Hepatocyte (in vitro differentiated cells): ENCODE measurements at regions not wholly inside any gene's neighbourhood (a gene's known extent, or its start where the extent isn't known, plus 50 kb on each side); places are given as distances from the start of the nearest gene placed in this dataset.

Source experiments
- DNase-seq: peaks from one replicate; pipeline ENCODE4 v3.0.0-alpha.2; 2016; ENCODE audit warnings: low spot score
- H2AFZ ChIP-seq: fragments of 200-600 bp; sonication (generic); 2 replicates; pipeline ENCODE4 v1.6.0; 2016; ENCODE audit warnings: antibody characterized with exemption, mild to moderate bottlenecking
- H3K27ac ChIP-seq: fragments of 200-600 bp; sonication (generic); 2 replicates; pipeline ENCODE4 v1.5.1; 2016; ENCODE audit warnings: mild to moderate bottlenecking
- H3K27me3 ChIP-seq: fragments of 200-600 bp; sonication (generic); 2 replicates; pipeline ENCODE4 v1.6.1; 2016
- H3K36me3 ChIP-seq: fragments of 200-600 bp; sonication (generic); replicated peaks from 2 replicates; pipeline ENCODE4 v1.5.1; 2016; ENCODE audit warnings: low read depth; ENCODE audit not compliant: insufficient read depth
- H3K4me1 ChIP-seq: fragments of 200-600 bp; sonication (generic); 2 replicates; pipeline ENCODE4 v1.5.1; 2016; ENCODE audit warnings: mild to moderate bottlenecking, moderate library complexity; ENCODE audit not compliant: insufficient read depth
- H3K4me2 ChIP-seq: fragments of 200-600 bp; sonication (generic); 2 replicates; pipeline ENCODE4 v1.6.0; 2016
- H3K4me3 ChIP-seq: fragments of 200-600 bp; sonication (generic); 2 replicates; pipeline ENCODE4 v1.5.1; 2016; ENCODE audit warnings: mild to moderate bottlenecking
- H3K79me2 ChIP-seq: fragments of 200-600 bp; sonication (generic); 2 replicates; pipeline ENCODE4 v1.6.0; 2017; ENCODE audit warnings: mild to moderate bottlenecking
- H3K9me2 ChIP-seq: fragments of 200-600 bp; sonication (generic); replicated peaks from 2 replicates; pipeline ENCODE4 v1.6.0; 2017; ENCODE audit warnings: mild to moderate bottlenecking; ENCODE audit not compliant: insufficient read depth
- H3K9me3 ChIP-seq: fragments of 200-600 bp; sonication (generic); 2 replicates; pipeline ENCODE4 v1.5.1; 2016; ENCODE audit warnings: low read depth, mild to moderate bottlenecking
- H4K20me1 ChIP-seq: fragments of 200-600 bp; sonication (generic); 2 replicates; pipeline ENCODE4 v1.6.0; 2016; ENCODE audit warnings: mild to moderate bottlenecking; ENCODE audit not compliant: insufficient read depth, poor library complexity, severe bottlenecking
- CTCF ChIP-seq: fragments of 200-600 bp; sonication (generic); IDR thresholded peaks from 2 replicates; pipeline ENCODE4 v1.5.1; 2016; ENCODE audit warnings: antibody characterized with exemption, mild to moderate bottlenecking; ENCODE audit not compliant: poor library complexity
- EZH2 ChIP-seq: fragments of 200-600 bp; sonication (generic); IDR thresholded peaks from 2 replicates; pipeline ENCODE4 v1.6.1; 2016; ENCODE audit warnings: antibody characterized with exemption, mild to moderate bottlenecking, borderline replicate concordance
- EZH2phosphoT487 ChIP-seq: fragments of 200-600 bp; sonication (generic); IDR thresholded peaks from one replicate; pipeline ENCODE4 v1.6.1; 2018; ENCODE audit warnings: antibody characterized with exemption, mild to moderate bottlenecking, low read depth, moderate library complexity; ENCODE audit not compliant: unreplicated experiment, severe bottlenecking
- WGBS: methylation state at CpG from one replicate; pipeline ENCODE4 v1.1.6; 2016; ENCODE audit warnings: low lambda C conversion rate; ENCODE audit errors: missing lambda C conversion rate; 5-methylcytosine and 5-hydroxymethylcytosine counted together

- H3K36me3 ChIP-seq = no peaks in the 10 kb centered on the region
- DNase-seq = no peak
- no peak overlapping the region for H3K27ac ChIP-seq
- H3K9me2 ChIP-seq = no peaks in the 10 kb centered on the region
- H3K4me3 ChIP-seq = no peak overlapping the region
- no peaks in the 10 kb centered on the region for H4K20me1 ChIP-seq
- no peaks in the 10 kb centered on the region for H3K4me1 ChIP-seq
- H3K4me2 ChIP-seq = no peak overlapping the region
- no peak overlapping the region for H2AFZ ChIP-seq
- WGBS = 86% methylated on average over 6 of the region's 6 CpGs
- H3K9me3 ChIP-seq = no peaks in the 10 kb centered on the region
- no peaks in the 10 kb centered on the region for H3K27me3 ChIP-seq
- no peak for TF ChIP-seq CTCF
- TF ChIP-seq EZH2phosphoT487 = no peak
- TF ChIP-seq EZH2 = no peak
- no peaks in the 10 kb centered on the region for H3K79me2 ChIP-seq
Measured at GRCh38 chr2:133837441-133838094, 269.3 kb upstream of the NCKAP5 start.

GRCh38 chr2:133838642-133839365 is 270.5 kb upstream of the NCKAP5 start:
- H3K9me3 ChIP-seq = no peaks in the 10 kb centered on the region
- no peak overlapping the region for H3K4me3 ChIP-seq
- TF ChIP-seq EZH2 (no peak), CTCF (no peak), EZH2phosphoT487 (no peak)
- no peaks in the 10 kb centered on the region for H4K20me1 ChIP-seq
- no peaks in the 10 kb centered on the region for H3K9me2 ChIP-seq
- H3K27me3 ChIP-seq = no peaks in the 10 kb centered on the region
- H2AFZ ChIP-seq = no peak overlapping the region
- H3K4me1 ChIP-seq = no peaks in the 10 kb centered on the region
- no peaks in the 10 kb centered on the region for H3K36me3 ChIP-seq
- no peak for DNase-seq
- no peaks in the 10 kb centered on the region for H3K79me2 ChIP-seq
- WGBS = 93% methylated on average over 7 of the region's 7 CpGs
- no peak overlapping the region for H3K27ac ChIP-seq
- H3K4me2 ChIP-seq = no peak overlapping the region

GRCh38 chr2:133839677-133840076 is 271.4 kb upstream of the NCKAP5 start:
- no peaks in the 10 kb centered on the region for H3K79me2 ChIP-seq
- H4K20me1 ChIP-seq = no peaks in the 10 kb centered on the region
- no peaks in the 10 kb centered on the region for H3K9me3 ChIP-seq
- no peaks in the 10 kb centered on the region for H3K9me2 ChIP-seq
- H3K4me2 ChIP-seq = no peak overlapping the region
- H2AFZ ChIP-seq = no peak overlapping the region
- no peaks in the 10 kb centered on the region for H3K27me3 ChIP-seq
- TF ChIP-seq EZH2 = no peak
- no peak for TF ChIP-seq CTCF
- TF ChIP-seq EZH2phosphoT487 = no peak
- no peak overlapping the region for H3K27ac ChIP-seq
- DNase-seq = no peak
- H3K4me1 ChIP-seq = no peaks in the 10 kb centered on the region
- 96% methylated on average over 6 of the region's 6 CpGs for WGBS
- no peaks in the 10 kb centered on the region for H3K36me3 ChIP-seq
- no peak overlapping the region for H3K4me3 ChIP-seq
